GM20431 (cell line): ENCODE measurements at regions not wholly inside any gene's neighbourhood (a gene's known extent, or its start where the extent isn't known, plus 50 kb on each side); places are given as distances from the start of the nearest gene placed in this dataset.

Source experiments
- in situ Hi-C: fragments of 300-500 bp; cut with MseI, MboI; formaldehyde crosslinking; loops from one replicate; pipeline ENCODE4 v1.15.0; 2020; ENCODE audit warnings: low sequenced_read_pairs; ENCODE audit not compliant: unreplicated experiment

DNA sequence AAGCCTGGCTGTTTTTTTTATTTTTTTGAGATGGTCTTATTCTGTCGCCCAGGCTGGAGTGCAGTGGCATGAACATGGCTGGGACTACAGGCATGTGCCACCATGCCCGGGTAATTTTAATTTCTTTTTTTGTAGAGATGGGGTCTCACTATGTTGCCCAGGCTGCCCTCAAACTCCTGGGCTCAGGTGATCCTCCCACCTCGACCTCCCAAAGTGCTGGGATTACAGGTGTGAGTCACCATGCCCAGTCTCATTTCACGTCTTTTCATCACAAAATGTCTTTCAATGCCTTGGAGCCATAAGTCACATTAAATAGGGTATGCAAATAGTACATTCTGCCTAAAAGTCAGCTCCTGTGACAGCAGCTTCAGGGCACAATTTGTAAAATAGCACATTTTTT is 52.8 kb downstream of the SOX2 start:
- in situ Hi-C loops, result no loop called here

DNA sequence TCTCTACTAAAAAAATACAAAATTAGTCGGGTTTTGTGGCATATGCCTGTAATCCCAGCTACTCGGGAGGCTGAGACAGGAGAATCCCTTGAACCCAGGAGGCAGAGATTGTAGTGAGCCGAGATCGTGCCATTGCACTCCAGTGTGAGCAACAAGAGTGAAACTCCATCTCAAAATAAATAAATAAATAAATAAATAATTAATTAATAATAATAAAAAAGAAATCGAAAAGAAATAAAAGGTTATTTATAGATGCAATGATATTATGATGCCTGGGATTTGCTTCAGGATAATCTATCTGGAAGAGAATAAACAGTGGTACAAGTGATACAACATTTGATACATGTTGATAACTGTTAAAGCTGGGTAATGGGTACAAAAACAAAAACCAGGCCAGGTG is 58.6 kb downstream of the SOX2 start:
- in situ Hi-C loops, result no loop called here

DNA sequence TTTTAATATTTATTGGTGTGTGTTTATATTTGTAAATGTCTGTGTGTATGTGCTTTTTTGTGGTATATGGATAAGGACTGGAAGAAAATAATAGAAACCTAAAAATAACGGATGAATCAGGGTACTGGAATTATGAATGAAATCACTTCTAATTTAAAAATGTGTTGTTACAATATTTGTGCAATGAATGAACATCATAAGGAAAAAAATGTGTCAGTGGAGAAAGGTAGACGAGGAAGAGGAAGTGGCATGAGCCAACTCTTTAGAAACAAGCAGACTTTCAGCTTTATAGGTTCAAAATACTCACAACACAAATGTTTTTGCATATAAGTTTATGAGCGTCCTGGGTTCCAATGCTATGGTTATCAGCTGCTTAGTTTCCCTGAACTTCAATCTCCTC is 59.4 kb downstream of the SOX2 start:
- in situ Hi-C loops, result no loop called here

DNA sequence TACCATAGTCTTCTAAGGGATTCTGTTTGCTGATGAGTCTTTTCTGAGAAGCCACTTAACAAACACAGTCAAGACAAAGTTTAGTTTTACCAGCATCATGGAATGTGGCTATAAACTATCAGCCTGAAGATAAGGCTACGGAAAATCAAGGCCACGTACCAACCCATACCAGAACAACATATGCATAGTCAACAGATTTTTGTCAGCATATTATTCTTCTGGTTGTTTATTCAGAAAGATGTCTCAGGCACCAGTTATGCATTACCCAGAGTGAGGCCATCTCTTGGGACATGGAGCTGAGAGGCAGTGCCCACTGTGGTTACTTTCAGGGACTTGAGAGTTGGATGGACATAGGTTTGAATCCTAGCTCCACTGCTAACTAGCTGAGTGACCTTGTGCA is 60.4 kb downstream of the SOX2 start:
- in situ Hi-C loops, result no loop called here

DNA sequence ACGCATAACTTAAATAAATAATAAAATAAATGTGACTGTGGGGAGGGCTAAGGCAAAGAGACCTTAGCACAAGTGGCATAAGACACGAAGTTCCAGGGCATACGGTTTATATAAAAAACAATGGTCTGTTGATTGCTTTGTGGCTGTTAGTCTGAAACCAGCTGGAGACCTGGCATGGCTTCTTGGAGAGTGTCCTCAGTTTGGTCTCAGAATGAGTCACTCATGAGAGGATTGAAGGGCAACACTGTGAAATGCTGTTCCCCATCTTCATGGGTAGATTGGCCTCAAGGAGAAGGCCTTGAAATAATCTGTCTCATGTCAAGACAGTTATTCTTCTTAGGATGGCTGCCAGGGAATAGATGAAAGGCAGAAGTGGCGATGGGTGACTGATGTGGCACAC is 62.2 kb downstream of the SOX2 start:
- in situ Hi-C loops, result no loop called here

DNA sequence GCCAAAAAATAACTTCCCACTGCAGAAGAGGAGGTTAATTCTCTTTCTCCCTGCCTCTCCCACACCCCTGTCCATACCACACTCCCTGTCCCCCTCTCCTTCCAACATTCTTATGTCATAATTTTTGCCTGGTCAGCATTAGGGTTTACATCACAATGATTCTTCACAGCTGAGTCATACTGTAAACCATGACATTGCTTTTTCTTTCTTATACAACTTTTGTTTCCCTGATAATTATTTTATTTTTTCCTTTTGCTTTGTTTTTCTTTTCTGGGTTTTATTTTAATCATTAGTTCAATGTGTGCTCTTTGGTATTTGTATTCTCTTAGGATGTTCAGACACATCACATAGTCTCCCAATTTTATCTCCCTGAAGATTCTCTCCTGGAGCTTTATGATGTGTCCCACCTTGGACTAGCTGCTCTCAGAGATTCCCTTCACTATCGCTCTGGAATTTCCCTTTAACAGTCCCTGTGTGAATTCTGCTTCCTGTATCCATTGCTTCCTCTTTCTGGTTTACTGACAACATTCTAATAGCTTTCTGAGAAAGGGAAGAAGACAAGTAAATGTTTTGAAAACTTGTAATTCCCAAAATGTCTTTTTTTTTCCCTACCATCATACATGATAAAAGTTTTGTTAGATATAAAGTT is 70.7 kb downstream of the SOX2 start:
- in situ Hi-C loops, result no loop called here

DNA sequence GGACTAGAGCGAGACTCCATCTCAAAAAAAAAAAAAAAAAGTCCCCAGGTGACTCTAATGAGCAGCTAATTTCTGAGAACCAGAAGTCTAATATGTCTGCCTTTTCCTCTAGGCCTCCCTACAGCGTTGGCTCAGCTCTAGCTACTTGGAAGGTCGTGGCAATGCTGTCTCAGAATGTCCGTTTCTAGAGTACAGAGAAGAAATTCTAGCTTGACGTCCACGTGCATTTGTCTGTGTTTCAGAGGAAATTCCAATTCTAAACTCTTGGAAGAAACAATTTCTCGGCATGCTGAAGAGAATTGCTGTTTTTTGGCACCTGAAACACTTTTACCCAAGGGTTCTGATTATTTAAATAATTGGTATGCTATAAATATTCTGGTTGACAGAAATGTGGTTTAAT is 78.8 kb downstream of the SOX2 start:
- in situ Hi-C loops, result no loop called here

DNA sequence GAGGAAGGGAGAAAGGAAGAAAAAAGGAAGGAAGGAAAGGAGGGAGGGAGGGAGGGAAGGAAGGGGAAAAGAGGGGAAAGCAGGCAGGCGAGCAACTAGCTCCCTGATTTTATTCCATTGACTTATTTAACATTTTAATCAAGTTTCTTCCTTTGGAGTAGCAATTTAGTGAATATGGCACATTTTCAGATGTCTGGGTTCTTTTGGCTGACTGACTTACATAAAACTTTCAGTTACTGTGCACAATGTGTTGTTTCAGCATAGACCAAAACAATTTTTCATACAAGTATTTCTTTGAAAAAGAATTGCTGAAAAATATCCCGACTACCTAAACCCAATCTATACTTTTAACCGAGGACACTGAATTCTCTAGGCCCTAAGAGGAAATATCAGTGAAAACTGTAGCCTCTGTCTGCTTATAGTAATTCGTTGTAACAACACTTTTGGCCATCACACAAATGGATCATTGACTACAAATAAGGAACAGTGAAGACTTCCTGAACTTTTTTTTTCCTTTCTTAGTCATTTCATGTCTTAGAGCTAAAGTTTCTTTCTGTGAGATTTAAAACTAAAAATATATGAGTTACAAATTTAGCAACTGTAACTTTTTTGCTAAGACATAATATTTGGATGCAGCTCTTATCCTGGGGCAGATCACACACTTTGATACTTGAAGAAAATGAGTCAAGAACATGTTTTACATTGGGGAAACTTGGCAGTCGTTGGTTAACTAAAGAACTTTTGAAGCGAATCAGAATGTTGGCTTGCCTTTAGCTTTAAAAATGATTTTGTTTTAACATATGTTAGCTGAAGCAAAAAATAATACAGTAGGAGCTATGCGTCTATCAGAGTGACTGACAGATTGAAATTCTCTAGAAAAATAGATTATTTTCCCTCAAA is 79.6 kb downstream of the SOX2 start:
- in situ Hi-C loops, result no loop called here

DNA sequence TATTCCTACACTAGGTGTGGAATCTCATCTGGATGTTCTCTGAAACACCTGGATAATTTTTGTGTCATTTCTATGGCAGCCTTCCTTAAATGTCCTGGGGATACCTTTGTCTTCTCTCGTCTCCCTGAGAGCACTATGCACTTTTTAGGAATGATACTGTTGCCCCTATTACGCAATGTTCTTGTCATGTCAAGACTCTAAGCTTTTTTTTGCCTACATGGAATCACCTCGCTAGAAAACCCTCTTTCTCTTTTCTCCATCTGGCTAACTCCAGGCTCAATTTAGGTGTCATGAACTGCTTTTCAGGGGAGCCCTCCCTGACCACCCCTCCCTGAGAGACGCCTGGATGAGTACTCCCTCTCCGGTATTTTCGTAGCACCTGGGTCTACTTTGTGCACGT is 81.3 kb downstream of the SOX2 start:
- in situ Hi-C loops, result no loop called here

DNA sequence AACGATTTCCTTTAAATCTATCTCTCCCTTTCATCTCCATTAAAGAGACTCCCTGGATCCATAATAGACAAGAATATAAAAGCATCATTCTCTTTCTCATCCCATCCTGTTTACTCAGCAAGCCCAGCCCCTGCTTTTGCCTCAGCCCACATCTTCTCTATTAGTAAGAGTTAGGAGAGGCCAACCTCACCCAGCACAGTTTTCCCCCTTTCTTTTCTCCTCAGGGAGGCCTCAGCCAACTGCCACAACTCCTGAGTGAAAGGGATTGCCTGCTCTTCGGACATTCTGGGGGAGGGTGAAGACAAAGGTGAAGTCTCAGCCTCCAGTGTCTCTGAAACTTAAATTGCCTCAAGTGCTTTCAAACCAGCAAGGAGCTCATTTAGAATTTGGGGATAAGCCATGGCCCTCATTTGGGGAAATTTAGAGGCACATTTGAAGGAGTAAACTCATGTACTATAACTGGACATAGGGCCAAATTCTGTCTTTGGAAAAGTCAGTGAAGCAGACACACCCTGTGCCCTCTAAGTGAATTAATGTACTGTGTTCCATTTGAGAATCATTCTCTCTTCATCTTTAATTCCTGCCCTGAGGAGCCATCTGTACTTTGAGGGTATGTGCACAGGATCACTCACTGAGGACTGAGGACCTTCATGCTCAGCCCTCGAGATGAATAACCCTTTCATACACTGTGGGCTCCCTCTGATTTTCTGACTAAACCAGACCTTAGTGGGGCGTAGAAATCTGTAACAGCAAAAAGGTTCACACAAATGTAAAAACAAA is 82.5 kb downstream of the SOX2 start:
- in situ Hi-C loops, result no loop called here

DNA sequence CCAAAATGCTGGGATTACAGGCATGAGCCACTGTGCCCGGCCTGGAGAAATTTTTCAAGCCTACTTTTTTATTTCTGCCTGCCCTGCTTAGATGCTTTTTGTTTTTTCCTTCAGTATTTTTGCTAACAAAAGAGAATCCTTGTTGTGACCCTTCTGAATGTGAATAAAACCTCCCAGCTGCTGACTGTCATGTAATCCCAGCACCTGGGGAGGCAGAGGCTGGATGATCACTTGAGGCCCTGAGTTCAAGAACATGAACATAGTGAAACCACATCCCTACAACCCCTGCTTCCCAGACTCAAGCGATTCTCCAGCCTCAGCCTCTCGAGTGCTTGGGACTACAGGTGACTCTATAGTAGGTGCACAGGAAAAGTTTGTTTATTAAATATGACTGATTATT is 84.9 kb downstream of the SOX2 start:
- in situ Hi-C loops, result no loop called here

DNA sequence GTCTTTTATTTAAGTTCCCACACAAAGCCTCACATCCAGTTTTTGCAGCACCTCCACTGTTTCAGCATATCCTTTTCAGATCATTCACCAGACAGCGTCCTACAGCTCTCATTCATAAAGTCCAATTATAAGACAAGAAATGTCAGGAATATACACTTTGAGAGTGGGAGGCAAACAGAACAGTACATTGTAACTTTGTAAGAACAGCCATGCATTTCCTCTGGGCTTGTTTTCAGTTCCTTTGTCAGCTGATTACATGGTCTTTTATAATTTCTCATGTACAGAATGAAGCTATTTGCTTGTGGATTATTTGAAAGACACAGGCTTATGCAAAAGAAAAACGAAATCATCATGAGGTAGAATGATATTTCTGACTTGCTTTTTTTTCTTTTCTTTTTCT is 85.7 kb downstream of the SOX2 start:
- in situ Hi-C loops, result no loop called here

DNA sequence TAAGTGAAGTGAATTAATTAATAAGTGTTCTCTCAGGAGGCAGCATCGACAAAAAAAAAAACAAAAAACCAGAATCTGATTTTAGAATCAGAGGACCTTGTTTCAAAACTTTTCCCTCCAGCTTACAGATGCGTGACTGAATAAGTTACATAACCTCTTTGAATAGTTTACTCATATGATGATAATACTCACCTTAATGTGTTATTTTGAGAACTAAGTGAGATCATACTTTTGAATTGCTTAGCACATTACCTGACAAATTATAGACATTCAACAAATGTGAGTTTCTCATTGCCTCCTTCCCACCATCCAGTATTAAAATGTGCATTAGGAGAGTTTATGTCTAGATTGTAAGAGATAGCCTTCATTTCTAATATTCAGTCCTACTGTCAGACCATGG is 94.0 kb downstream of the SOX2 start:
- in situ Hi-C loops, result no loop called here

DNA sequence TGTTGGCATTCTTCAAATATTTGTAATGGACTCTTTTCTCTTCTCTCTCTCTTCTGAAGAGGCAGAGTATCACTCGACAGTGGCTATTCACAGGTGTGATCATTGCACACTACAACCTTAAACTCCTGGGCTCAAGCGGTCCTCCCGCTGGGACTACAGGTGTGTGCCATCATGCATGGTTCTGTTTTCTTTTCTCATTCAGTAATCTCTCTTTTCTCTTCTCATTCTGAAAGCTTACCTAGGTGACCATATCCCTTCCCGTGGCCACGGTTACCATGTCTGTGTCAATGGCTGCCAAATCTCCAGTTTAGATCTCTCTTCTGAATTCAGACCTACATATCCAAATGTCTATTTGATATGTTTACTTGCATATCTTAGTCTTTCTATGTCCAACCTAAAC is 96.3 kb downstream of the SOX2 start:
- in situ Hi-C loops, result no loop called here

DNA sequence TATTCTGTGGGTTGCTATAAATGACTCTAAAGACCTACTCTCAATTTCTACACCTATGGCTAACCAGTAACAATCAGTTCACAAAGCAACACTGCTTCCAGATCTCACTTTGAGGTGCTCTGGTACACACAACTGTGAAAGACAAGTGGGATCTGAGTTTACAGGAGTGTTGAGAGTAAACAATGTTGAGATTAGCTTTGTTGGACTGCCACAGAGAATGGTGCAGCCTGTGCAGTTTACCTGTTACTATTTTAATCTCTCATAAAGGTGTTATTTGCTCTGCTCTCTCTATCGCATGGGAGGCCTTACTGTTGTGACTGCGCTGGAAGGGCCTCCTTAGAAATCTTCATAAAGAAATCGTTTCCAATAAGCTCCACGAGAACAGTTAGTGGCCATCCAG is 112.0 kb downstream of the SOX2 start:
- in situ Hi-C loops, result no loop called here

DNA sequence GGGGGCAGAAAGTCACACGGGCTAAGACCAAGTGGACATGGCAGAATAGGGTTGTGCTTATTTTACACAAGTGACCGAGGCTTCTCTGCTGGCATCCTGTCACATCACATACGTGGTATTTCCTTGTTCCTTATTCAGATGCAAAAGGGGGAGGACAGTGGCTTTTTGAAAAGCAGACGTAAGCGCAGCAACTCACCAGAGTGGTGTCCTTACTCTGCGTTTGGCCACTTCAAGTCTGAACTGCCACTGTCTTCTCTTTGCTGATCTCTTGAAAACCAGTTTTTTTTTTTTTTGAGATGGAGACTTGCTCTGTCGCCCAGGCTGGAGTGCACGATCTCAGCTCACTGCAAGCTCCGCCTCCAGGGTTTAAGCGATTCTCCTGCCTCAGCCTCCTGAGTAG is 113.2 kb downstream of the SOX2 start:
- in situ Hi-C loops, result no loop called here

DNA sequence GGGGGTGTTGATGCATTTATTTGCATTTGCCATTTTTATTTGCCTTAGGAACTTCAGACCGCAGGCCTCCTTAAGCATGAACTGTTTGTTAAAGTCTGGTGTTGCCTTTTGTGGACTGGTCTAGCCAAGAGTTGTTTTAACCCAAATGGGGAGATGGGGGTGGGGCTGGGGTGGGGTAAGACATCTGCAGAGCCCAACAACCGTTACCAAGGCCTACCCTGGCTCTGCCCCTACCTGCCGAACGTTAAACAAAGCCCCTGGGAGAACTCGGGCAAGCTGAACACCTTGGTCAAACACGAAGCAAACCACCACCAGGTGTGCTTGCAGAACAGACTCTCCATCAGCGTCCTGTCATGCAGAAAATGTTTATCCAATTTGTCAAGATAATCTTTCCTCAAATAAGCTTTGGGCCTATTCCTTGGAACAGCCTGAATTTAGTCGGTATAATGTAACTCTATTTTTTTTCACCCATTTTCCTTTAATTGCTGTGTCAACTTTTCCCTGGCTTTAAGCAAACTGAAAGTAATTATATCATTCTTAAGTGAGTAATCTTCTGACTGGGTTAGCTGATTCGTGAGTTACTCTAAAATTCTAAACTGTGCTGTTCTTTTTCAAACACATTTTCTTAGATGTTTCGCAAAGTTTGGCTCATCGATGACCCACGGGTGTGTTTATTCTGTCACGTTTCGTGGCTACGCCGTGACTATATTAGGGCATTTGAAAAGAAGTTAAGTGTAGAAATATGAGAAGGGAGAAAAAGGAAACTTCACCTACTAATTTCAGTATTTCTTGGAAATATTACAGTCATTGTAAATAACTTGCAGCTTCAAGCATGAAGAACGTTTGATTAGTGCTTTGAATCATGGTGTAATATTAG is 127.6 kb downstream of the SOX2 start:
- in situ Hi-C loops, result no loop called here

DNA sequence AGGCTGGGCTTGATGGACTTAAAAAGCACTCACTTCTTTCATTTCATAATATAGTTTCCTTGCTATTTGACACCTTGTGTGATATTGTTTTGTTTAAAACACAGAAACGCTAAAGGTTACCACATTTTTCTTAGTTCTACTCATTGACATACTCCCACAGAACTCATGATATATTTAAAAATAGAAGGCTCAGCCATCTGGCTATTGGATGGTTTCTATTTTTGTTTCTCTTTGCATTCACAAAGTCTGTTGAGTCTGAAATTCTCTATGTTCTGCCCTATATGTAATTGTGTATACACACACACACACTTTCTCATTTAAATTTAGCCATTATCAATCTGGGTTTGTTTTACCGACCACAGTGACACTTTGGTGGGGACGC is 128.2 kb downstream of the SOX2 start:
- in situ Hi-C loops, result no loop called here

DNA sequence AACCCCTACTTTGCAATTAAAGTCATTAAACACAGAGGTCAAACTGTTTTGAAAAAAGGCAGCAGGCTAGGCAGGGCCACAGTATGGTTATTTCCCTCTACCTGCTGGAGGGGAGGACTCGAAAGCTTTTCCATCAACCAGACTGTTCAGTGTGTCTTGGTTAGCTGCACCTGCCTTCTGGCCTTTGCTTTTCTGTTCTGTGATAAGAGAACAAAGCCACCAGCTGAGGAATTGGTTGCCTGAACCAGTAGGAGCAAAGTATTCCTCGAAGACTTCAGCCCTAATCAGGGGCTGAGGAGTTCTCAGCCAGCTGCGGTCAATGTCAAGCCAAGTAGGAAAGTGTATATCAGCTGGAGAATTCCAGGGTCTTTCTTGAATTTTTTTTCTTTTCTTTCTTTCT is 132.5 kb downstream of the SOX2 start:
- in situ Hi-C loops, result no loop called here

DNA sequence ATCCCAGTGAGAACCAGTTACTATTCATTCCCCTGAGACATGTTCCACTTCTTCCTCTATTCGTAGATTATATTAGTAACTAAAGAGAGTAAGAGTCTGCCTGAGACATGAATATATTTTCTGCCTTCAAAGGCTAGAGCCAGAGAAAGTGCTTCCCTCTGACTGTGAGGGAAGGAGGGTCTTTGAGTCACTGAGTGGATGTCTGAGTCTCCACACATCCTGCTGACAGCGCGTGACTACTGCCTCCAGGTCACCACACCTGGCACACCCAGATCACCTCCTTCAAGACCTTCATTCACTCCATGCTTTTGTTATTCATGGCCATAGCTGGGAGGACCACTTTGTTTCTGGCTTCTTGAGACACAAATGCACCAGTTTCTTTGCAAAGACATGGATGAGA is 135.6 kb downstream of the SOX2 start:
- in situ Hi-C loops, result no loop called here
